VCaP (cell line): ENCODE measurements at regions not wholly inside any gene's neighbourhood (a gene's known extent, or its start where the extent isn't known, plus 50 kb on each side); places are given as distances from the start of the nearest gene placed in this dataset.
"Not testable (repeated sequence)": the region's sequence is repeated elsewhere in the genome, so short reads cannot be mapped to it uniquely, and the experiment has no call there.

ENCODE experiments used
- H3K27ac ChIP-seq: fragments of 450-650 bp; 2 replicates; pipeline ENCODE4 v1.5.1; 2017
- TF ChIP-seq, protein P1 (sequence below): fragments of 450-650 bp; conservative IDR thresholded peaks from 2 replicates; pipeline ENCODE4 v1.5.1; 2017; ENCODE audit warnings: mild to moderate bottlenecking, moderate library complexity

DNA sequence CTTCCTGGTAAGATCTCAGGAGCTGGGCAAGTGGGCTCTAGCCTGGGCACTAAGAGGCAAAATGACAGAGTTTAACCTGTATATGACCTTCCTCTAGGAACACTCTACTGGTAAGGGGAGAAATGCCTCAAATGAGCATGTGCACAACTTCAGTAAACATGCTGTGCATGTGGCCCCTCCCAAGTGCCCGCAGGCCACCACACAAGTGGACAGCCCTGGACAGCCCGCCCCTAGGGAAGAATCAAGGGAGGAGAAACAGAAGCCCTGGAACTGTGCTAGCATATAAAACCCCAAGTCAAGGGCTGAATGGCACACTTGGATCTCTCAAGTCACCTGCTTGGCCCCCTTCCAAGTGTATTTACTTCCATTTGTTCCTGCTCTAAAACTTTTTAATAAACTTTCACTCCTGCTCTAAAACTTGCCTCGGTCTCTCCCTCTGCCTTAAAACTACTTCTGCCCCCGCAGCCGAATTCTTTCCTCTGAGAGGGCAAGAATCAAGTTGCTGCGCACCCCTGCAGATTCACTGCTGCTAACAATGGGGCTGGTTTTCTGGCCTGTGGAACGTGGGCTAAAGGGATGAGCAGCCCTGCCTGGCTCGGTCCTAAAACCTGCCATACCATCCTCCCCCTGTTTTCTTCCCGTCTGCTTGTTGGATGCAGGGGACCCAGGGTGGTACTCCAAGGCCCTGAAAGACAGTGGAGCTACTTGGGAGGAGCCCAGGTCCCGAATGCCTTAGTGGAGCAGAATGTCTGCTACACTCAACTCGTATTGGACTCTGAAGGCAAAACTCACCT, 93.5 kb downstream of the IER5 start:
- TF ChIP-seq, protein P1, sequence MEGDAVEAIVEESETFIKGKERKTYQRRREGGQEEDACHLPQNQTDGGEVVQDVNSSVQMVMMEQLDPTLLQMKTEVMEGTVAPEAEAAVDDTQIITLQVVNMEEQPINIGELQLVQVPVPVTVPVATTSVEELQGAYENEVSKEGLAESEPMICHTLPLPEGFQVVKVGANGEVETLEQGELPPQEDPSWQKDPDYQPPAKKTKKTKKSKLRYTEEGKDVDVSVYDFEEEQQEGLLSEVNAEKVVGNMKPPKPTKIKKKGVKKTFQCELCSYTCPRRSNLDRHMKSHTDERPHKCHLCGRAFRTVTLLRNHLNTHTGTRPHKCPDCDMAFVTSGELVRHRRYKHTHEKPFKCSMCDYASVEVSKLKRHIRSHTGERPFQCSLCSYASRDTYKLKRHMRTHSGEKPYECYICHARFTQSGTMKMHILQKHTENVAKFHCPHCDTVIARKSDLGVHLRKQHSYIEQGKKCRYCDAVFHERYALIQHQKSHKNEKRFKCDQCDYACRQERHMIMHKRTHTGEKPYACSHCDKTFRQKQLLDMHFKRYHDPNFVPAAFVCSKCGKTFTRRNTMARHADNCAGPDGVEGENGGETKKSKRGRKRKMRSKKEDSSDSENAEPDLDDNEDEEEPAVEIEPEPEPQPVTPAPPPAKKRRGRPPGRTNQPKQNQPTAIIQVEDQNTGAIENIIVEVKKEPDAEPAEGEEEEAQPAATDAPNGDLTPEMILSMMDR: no peak
- no peak overlapping the region for H3K27ac ChIP-seq

DNA sequence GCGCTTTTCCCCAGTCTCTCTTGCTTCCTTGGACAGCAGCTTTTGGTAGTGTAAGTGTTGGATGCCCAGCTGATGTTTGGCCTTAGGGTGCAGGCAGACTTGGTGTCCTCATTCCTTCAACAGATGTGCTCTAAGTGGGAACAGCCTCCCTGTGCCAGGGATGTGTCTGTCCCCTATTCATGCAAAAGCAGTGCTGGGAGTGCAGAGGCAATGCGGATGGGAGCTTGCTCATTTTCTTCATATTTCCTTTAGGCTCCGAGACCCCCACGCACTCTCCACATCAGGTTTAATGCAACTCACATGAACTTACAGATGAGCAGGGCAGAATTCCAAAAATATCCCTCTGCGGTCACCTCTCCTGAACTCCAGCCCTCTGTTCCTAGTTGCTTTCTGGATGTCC, 96.1 kb downstream of the IER5 start:
- TF ChIP-seq, protein P1: no peak

DNA sequence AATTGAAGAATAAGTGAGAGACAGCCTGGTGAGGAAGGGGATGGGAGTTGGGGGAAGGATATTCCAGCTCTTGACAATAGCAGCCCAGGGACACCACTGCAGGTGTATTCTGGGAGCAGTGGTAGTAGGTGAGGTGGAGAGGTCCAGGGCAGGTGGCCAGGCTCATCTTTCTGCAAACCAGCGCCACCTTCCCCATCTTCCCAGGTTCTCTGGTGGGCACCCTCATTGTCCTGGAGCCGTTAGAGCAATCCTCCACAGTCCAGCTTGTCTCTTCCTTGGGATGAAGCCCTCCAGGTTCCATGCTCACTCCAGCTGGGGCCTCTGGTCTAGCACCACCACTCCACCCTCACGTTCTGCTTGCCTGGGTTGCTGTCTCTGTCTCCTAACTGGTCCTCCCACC, 97.0 kb downstream of the IER5 start:
- TF ChIP-seq, protein P1: no peak
- no peak overlapping the region for H3K27ac ChIP-seq

More for the DNA sequence above, 96.1 kb downstream of the IER5 start:
- no peak overlapping the region for H3K27ac ChIP-seq

DNA sequence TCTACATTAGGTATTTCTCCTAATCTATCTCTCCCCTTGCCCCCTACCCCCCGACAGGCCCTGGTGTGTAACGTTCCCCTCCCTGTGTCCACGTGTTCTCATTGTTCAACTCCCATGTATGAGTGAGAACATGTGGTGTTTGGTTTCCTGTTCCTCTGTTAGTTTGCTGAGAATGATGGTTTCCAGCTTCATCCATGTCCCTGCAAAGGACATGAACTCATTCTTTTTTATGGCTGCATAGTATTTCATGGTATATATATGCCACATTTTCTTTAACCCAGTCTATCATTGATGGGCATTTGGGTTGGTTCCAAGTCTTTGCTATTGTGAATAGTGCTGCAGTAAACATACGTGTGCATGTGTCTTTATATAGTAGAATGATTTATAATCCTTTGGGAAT, 97.6 kb downstream of the IER5 start:
- not testable (repeated sequence) for H3K27ac ChIP-seq

DNA sequence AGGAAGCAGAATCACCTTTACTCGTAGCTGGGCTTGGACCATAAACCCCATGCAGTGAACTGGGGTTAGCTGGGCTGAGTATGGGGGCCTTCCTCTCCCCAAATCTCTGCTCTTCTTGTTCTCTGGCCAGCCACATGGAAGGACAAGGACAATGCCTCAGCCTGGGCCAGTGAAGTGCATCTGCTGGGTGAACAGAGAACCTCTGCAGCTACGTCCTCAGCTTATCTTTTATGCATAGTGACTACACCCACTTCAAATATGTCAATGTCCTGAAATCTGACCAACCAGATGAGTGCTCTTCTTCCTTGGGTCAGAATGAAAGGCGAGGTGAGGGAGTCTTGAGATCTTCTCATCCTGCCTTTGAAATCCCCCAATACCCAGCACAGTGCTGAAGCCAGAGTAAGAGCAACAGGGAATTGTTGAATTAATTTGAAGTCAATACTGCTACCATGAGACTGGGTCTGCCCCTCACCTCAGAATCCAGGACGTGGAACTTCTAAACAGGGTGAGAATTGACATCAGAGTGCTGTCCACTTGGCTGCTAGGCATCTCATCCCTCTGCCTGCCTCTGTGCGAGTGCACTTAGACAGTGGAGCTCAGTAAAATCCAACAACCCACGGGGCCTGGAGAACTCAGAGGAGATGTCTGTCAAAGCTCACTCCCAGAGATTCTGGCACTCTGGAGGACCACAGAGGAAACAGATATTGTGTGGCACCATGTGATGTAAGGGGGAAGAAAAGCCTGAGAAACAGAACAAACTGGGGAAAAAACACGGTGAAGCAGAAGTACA, 99.0 kb downstream of the IER5 start:
- H3K27ac ChIP-seq: no peak overlapping the region
- TF ChIP-seq, protein P1: no peak

DNA sequence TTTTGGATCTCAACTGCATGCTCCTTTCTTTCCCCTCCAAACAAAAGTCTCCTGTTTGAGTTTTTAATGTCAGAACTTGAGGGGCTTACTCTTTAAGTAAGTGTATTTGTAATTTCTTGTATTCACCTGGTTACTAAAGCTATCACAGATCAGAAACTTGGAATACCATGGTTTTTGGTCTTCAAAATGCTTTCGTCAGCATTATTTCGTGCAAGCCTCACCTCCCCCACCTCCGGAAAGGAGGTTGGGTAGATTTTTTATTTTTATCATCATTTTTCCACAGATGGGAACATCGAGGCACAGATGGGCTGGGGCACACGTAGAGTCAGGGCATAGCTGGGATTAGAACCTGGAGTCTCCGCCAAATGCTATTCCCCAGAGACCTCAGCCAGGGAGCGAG, 100.7 kb downstream of the IER5 start:
- TF ChIP-seq, protein P1: no peak
- no peak overlapping the region for H3K27ac ChIP-seq

DNA sequence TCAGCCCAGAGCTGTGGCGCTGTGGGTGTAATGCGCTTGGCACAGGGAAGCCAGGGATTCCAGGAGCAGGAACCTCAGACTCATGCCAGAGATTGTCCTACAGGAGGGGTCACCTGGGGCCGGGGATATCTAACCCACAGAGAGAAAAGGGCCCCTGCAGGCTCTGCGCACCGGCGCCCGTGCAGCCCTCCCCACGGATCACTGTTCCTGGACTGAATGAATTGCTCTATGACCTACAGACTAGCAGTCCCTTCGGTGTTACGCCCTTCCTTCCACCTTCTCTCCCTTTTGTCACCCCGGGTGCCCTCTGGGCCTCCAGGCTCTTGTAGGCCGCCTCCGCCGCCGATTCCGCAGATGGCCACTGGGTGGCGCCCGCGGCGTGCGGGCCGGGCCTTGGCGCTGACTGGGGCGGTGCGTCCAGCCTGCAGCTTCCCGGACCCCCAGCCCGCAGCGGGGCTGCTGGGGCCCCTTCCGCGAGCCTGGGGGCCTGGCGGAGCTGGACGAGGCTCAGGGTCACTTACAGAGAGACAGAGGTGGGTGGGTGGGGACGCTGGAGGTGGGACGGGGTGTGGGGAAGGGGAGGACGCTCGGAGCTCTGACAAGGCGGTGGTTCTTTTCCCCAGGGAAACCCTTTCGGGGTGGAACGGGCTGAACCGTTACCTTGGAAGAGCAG, 101.3 kb downstream of the IER5 start:
- no peak overlapping the region for H3K27ac ChIP-seq
- TF ChIP-seq, protein P1: peak; percentile 99
